Right cardiac atrium (tissue), 5 donors: ENCODE measurements at regions not wholly inside any gene's neighbourhood (a gene's known extent, or its start where the extent isn't known, plus 50 kb on each side); places are given as distances from the start of the nearest gene placed in this dataset.

Experiments
- ATAC-seq, 2 donors: fragments of 200-7000 bp; cut with Tn5 transposase; one replicate each; pipeline versions ENCODE4 v1.8.0 to v1.9.1; 2020; ENCODE audit warnings: moderate library complexity in 2 of 2, mild to moderate bottlenecking in 1 of 2
- DNase-seq, 3 donors: peaks; one replicate each; pipeline ENCODE4 v3.0.0-alpha.2; 2020
- H3K27ac ChIP-seq: one replicate; pipeline ENCODE4 v1.5.1; 2013; ENCODE audit warnings: mild to moderate bottlenecking, low read length, control low read depth, moderate library complexity
- H3K27me3 ChIP-seq: one replicate; pipeline ENCODE4 v1.6.1; 2013; ENCODE audit not compliant: control insufficient read depth, insufficient read depth
- H3K4me1 ChIP-seq: one replicate; pipeline ENCODE4 v1.6.1; 2013; ENCODE audit warnings: low read length; ENCODE audit not compliant: control insufficient read depth, insufficient read depth
- H3K4me3 ChIP-seq: one replicate; pipeline ENCODE4 v1.5.1; 2013; ENCODE audit warnings: low read length, control low read depth
- H3K9me3 ChIP-seq: one replicate; pipeline ENCODE4 v1.6.1; 2013; ENCODE audit warnings: low read length; ENCODE audit not compliant: control insufficient read depth
- WGBS: extraction: QIAGEN DNeasy Blood & Tissue Kit; methylation state at CpG from one replicate; pipeline ENCODE4 v1.1.7; 2013; 5-methylcytosine and 5-hydroxymethylcytosine counted together
- intact Hi-C, 4 donors: fragments of 100-400 bp; cut with DNase I; formaldehyde crosslinking; loops; one replicate each; pipeline versions ENCODE4 v1.11.0 to v1.14.0; 2022 to 2023
- donor health status: healthy with polysubstance abuse.
- donor health status: DM: no; HTN: yes; CAD: no.
- donor health status: DM: no; HTN: no; CAD: no.
- donor health status: DM: no; HTN: yes; CAD: no; lungs with severe emphysema.
- donor health status: DM: yes; HTN: yes; CAD: no.

DNA sequence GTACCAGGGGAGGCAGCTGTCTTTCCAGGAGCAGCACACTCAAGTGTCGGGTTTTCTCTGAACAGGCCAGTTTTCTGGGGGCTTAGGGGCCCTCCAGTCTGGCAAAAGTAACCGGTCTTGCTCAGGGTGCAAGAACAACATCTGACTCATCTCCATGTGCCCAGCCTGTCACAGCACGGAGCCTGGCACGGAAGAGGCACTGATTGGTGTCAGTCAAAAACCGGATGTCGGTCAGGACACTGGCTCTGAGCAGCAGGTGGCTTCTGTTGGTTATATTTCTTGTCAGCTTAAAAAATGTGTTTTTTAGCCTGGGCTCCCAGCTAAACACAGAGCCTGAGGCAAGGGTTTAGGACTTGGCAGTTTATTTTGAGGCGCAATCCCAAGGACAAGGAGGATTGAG, 139.9 kb downstream of the FBLN2 start:
- H3K27ac ChIP-seq = no peak overlapping the region
- DNase-seq (no peak), ATAC-seq (no peak)
- H3K4me1 ChIP-seq = no peaks in the 10 kb centered on the region
- H3K4me3 ChIP-seq = no peak overlapping the region
- H3K9me3 ChIP-seq = no peaks in the 10 kb centered on the region
- WGBS = 87% methylated on average over 7 of the region's 7 CpGs
- intact Hi-C loops = no loop called here
- no peaks in the 10 kb centered on the region for H3K27me3 ChIP-seq

DNA sequence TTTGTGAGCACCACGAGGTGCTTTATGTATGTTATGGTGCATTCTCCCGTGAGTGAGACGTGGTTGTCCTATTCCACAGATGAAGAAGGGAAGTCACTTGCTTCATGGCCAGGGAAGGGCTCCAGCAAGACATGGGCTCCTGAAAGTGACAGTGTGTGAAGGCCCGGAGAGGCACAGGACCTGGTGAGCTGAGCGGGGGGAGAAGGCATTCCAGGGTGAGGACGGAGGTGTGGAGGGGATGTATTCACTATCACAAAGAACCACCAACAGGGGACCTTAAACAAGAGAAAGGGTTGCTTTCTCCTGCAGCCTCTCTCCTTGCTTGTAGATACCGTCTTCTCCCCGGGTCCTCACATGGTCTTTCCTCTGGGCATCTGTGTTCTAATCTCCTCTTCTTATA, 139.1 kb downstream of the FBLN2 start:
- no peaks in the 10 kb centered on the region for H3K4me1 ChIP-seq
- ATAC-seq (no peak), DNase-seq (no peak)
- intact Hi-C loops = no loop called here
- H3K27ac ChIP-seq = no peak overlapping the region
- no peaks in the 10 kb centered on the region for H3K27me3 ChIP-seq
- H3K9me3 ChIP-seq = no peaks in the 10 kb centered on the region
- no peak overlapping the region for H3K4me3 ChIP-seq
- WGBS = 70% methylated on average over 8 of the region's 8 CpGs
